ENCODE measurements at regions not wholly inside any gene's neighbourhood (a gene's known extent, or its start where the extent isn't known, plus 50 kb on each side); places are given as distances from the start of the nearest gene placed in this dataset.
"Not testable (repeated sequence)": the region's sequence is repeated elsewhere in the genome, so short reads cannot be mapped to it uniquely, and the experiment has no call there.

GRCh38 chr4:14916554-14917297, 85.6 kb upstream of the CPEB2 start:
- H3K27ac Mint-ChIP-seq: no peak overlapping the region
- peaks cover 6 to 9% of the 10 kb centered on the region in 2 donors for H3K27me3 Mint-ChIP-seq
- DNase-seq: no peak
- no peaks in the 10 kb centered on the region for H3K36me3 Mint-ChIP-seq (ENCODE audit: insufficient read depth)
- no peaks in the 10 kb centered on the region for H3K9me3 Mint-ChIP-seq
- no peak overlapping the region for H3K4me3 Mint-ChIP-seq
- no peaks in the 10 kb centered on the region for H3K4me1 Mint-ChIP-seq (ENCODE audit: low read depth in 2 of 2)
- ATAC-seq (replicated peaks): no peak

DNA sequence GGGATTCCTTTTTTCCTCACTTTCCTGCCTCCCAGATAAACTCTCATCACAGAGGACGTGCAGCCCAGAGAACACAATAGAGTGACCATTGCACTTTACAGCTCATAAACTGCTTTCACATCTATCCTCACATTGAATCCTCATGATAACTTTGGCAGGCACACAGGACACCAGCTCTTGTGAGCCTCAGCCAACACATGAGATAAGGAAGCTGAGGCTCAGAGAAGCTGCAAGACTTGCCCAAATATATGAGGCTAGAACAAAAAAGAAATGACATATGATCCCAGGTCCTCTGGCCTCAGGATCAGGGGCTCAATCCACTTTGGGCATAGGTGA, 85.0 kb upstream of the CPEB2 start:
- DNase-seq (no peak), ATAC-seq (replicated peaks) (no peak)
- Mint-ChIP-seq H3K27ac (no peak overlapping the region), H3K27me3 (peaks cover 6 to 9% of the 10 kb centered on the region in 2 donors), H3K9me3 (no peaks in the 10 kb centered on the region), H3K36me3 (ENCODE audit: insufficient read depth) (no peaks in the 10 kb centered on the region), H3K4me1 (ENCODE audit: low read depth in 2 of 2) (no peaks in the 10 kb centered on the region), H3K4me3 (no peak overlapping the region)

GRCh38 chr4:14918336-14918735, 83.9 kb upstream of the CPEB2 start:
- Mint-ChIP-seq H3K4me3 (no peak overlapping the region), H3K4me1 (ENCODE audit: low read depth in 2 of 2) (no peaks in the 10 kb centered on the region), H3K27me3 (peaks cover 6 to 9% of the 10 kb centered on the region in 2 donors), H3K9me3 (no peaks in the 10 kb centered on the region), H3K36me3 (ENCODE audit: insufficient read depth) (no peaks in the 10 kb centered on the region), H3K27ac (no peak overlapping the region)
- DNase-seq (no peak), ATAC-seq (replicated peaks) (no peak)

DNA sequence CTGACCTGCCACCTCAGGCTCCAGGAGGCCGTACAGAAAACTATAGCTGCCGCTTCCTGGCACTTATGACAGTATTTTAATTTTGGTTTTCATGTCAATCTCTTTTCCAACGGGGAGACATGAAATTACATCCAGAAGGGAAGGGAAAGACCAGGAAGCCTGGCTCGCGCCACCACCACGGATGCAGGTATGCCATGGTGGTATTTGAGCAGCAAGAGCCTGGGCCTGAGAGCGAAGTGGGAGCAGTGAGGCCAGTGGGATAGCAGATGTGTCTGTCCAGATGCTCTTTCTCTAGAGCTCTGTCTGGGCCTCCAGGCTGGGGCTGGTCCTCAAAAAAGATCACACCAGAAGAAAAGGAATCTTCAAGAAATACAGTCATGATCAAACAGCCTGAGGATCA, 82.5 kb upstream of the CPEB2 start:
- DNase-seq (no peak), ATAC-seq (replicated peaks) (no peak)
- Mint-ChIP-seq H3K27ac (no peak overlapping the region), H3K4me1 (ENCODE audit: low read depth in 2 of 2) (no peaks in the 10 kb centered on the region), H3K9me3 (no peaks in the 10 kb centered on the region), H3K36me3 (ENCODE audit: insufficient read depth) (no peaks in the 10 kb centered on the region), H3K27me3 (peaks cover 6 to 9% of the 10 kb centered on the region in 2 donors), H3K4me3 (no peak overlapping the region)

GRCh38 chr4:14920237-14920636, 82.0 kb upstream of the CPEB2 start:
- Mint-ChIP-seq H3K27ac (no peak overlapping the region), H3K4me3 (no peak overlapping the region), H3K9me3 (no peaks in the 10 kb centered on the region), H3K4me1 (ENCODE audit: low read depth in 2 of 2) (no peaks in the 10 kb centered on the region), H3K36me3 (ENCODE audit: insufficient read depth) (no peaks in the 10 kb centered on the region), H3K27me3 (peaks cover 6 to 9% of the 10 kb centered on the region in 2 donors)
- ATAC-seq (replicated peaks): no peak
- no peak for DNase-seq

DNA sequence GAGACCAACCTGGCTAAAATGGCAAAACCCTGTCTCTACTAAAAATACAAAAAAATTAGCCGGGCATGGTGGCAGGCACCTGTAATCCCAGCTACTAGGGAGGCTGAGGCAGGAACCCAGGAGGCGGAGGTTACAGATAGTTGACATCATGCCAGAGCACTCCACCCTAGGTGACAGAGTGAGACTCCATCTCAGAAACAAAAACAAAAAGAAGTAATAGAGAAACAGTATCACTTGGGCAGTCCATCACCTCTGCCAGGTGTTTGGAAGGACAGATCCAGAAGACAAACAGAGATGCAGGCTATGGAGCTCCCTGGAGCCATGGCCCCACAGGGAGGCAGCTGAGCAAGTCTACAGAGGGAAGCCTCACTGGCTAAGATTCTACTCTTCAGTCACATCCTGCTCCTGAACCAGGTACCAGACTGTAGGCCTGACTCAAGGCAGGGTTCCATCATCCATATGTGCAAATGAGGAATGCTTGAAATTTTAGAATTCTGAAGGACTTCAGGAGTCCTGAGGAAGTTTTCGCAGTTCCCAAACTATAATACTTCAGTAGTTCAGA, 81.4 kb upstream of the CPEB2 start:
- no peak overlapping the region for H3K27ac Mint-ChIP-seq
- H3K4me3 Mint-ChIP-seq: no peak overlapping the region
- H3K4me1 Mint-ChIP-seq (ENCODE audit: low read depth in 2 of 2): no peaks in the 10 kb centered on the region
- H3K9me3 Mint-ChIP-seq: no peaks in the 10 kb centered on the region
- H3K27me3 Mint-ChIP-seq: peaks cover 5 to 9% of the 10 kb centered on the region in 2 donors
- peaks cover 3% of the 10 kb centered on the region for H3K36me3 Mint-ChIP-seq (ENCODE audit: insufficient read depth)
- no peak for DNase-seq
- ATAC-seq (replicated peaks): peak; percentile 18

- not testable (repeated sequence) for ATAC-seq (replicated peaks); DNase-seq; H3K9me3 Mint-ChIP-seq; H3K36me3 Mint-ChIP-seq (ENCODE audit: insufficient read depth); H3K4me1 Mint-ChIP-seq (ENCODE audit: low read depth in 2 of 2); H3K27ac Mint-ChIP-seq; H3K4me3 Mint-ChIP-seq; H3K27me3 Mint-ChIP-seq
Measured at GRCh38 chr4:14921781-14922180, 80.5 kb upstream of the CPEB2 start.

- H3K4me3 Mint-ChIP-seq: no peak overlapping the region
- H3K27me3 Mint-ChIP-seq: no peaks in the 10 kb centered on the region
- peak; percentile 24 for ATAC-seq (replicated peaks)
- DNase-seq: no peak
- no peaks in the 10 kb centered on the region for H3K9me3 Mint-ChIP-seq
- no peak overlapping the region for H3K27ac Mint-ChIP-seq
- peaks cover 6% of the 10 kb centered on the region for H3K36me3 Mint-ChIP-seq (ENCODE audit: insufficient read depth)
- no peaks in the 10 kb centered on the region for H3K4me1 Mint-ChIP-seq (ENCODE audit: low read depth in 2 of 2)
Measured at GRCh38 chr4:14924076-14924811, 78.0 kb upstream of the CPEB2 start.

DNA sequence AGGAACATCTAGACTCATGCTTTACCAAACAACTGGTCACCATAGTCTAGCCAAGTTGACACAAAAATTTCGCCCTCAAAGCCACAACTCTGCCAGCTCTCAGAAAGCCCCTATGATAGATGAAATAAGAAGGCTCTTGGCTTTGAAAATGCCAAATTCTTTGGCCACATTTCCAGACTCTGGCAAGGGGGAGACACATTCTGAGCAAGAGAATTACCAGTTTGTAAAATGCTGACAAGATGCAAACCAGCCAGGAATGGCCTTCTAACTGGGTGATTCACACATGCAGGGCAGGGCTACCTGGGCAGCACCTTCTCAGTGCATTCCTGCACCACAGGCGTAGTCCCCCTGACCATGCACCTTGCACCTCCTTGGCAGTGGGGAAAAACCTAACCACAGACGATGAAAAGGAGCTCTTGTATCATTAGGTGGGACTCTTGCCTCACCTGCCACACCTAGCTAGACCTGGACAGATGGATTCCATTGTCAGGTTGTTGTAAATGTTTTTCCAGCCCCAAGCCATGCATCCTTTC, 77.4 kb upstream of the CPEB2 start:
- Mint-ChIP-seq H3K4me1 (ENCODE audit: low read depth in 2 of 2) (no peaks in the 10 kb centered on the region), H3K36me3 (ENCODE audit: insufficient read depth) (peaks cover 6% of the 10 kb centered on the region), H3K9me3 (no peaks in the 10 kb centered on the region), H3K27me3 (no peaks in the 10 kb centered on the region), H3K4me3 (no peak overlapping the region), H3K27ac (no peak overlapping the region)
- ATAC-seq (replicated peaks) (peak; percentile 69), DNase-seq (peak in 1 of 3 experiments; percentile 7)

GRCh38 chr4:14925471-14925870, 76.8 kb upstream of the CPEB2 start:
- no peaks in the 10 kb centered on the region for H3K27me3 Mint-ChIP-seq
- no peak for ATAC-seq (replicated peaks)
- peaks cover 6% of the 10 kb centered on the region for H3K36me3 Mint-ChIP-seq (ENCODE audit: insufficient read depth)
- H3K27ac Mint-ChIP-seq: no peak overlapping the region
- no peak overlapping the region for H3K4me3 Mint-ChIP-seq
- H3K9me3 Mint-ChIP-seq: no peaks in the 10 kb centered on the region
- no peaks in the 10 kb centered on the region for H3K4me1 Mint-ChIP-seq (ENCODE audit: low read depth in 2 of 2)
- no peak for DNase-seq

GRCh38 chr4:14926368-14926767, 75.9 kb upstream of the CPEB2 start:
- Mint-ChIP-seq H3K4me3 (no peak overlapping the region), H3K27me3 (peaks cover 0 to 4% of the 10 kb centered on the region in 2 donors), H3K4me1 (ENCODE audit: low read depth in 2 of 2) (no peaks in the 10 kb centered on the region), H3K9me3 (no peaks in the 10 kb centered on the region), H3K36me3 (ENCODE audit: insufficient read depth) (peaks cover 6% of the 10 kb centered on the region), H3K27ac (no peak overlapping the region)
- DNase-seq (no peak), ATAC-seq (replicated peaks) (no peak)

DNA sequence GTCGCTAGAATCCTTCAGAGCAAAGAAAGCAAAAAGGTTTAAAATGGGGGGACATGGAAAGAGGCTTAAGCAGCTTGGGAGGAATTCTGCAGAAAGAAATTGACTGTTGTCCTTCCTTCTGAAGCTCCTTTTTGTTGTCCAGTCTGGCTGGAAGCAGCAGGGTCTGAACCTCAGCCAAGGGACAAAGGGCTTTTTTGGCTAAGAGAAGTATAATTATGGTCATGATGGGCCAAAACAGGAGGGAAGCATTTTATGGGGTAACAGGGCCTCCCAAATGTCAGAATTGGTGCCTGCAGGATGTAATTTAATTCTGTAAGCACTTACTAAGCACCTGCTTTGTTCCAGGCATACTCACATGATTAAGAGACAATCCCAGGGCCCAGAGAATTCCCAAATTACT, 74.2 kb upstream of the CPEB2 start:
- Mint-ChIP-seq H3K27me3 (peaks cover 0 to 18% of the 10 kb centered on the region in 2 donors), H3K4me1 (ENCODE audit: low read depth in 2 of 2) (no peaks in the 10 kb centered on the region), H3K36me3 (ENCODE audit: insufficient read depth) (peaks cover 6% of the 10 kb centered on the region), H3K9me3 (no peaks in the 10 kb centered on the region), H3K4me3 (no peak overlapping the region), H3K27ac (no peak overlapping the region)
- no peak for DNase-seq
- ATAC-seq (replicated peaks): no peak

- Mint-ChIP-seq H3K4me3 (no peak overlapping the region), H3K27ac (no peak overlapping the region), H3K9me3 (no peaks in the 10 kb centered on the region), H3K4me1 (ENCODE audit: low read depth in 2 of 2) (no peaks in the 10 kb centered on the region), H3K36me3 (ENCODE audit: insufficient read depth) (peaks cover 6% of the 10 kb centered on the region), H3K27me3 (peaks cover 0 to 19% of the 10 kb centered on the region in 2 donors)
- ATAC-seq (replicated peaks) (no peak), DNase-seq (no peak)
Measured at GRCh38 chr4:14929669-14930068, 72.6 kb upstream of the CPEB2 start.
